Body of pancreas (tissue), 4 donors: ENCODE measurements at regions not wholly inside any gene's neighbourhood (a gene's known extent, or its start where the extent isn't known, plus 50 kb on each side); places are given as distances from the start of the nearest gene placed in this dataset.

Experiments
- ATAC-seq: fragments of 150-250 bp; one replicate; pipeline ENCODE4 v1.9.1; 2016
- DNase-seq, 4 donors: peaks; one replicate each; pipeline ENCODE4 v3.0.0-alpha.2; 2019
- H3K27ac ChIP-seq, 4 donors: fragments of 200-600 bp; sonication (generic); 1 replicate in 3 of 4; 2 replicates in 1 of 4; pipeline versions ENCODE4 v1.5.1 to v1.6.1; 2016 to 2019; ENCODE audit warnings: mild to moderate bottlenecking in 1 of 4, mixed read lengths in 1 of 4, moderate library complexity in 1 of 4
- H3K27me3 ChIP-seq, 2 donors: fragments of 200-600 bp; sonication (generic); one replicate each; pipeline ENCODE4 v1.6.0; 2016; ENCODE audit warnings: mild to moderate bottlenecking in 1 of 2
- H3K36me3 ChIP-seq, 2 donors: fragments of 200-600 bp; sonication (generic); replicated peaks in 1 of 2; 2 replicates each; pipeline ENCODE4 v1.5.1; 2016; ENCODE audit warnings: low read depth in 2 of 2; ENCODE audit not compliant: insufficient read depth in 1 of 2
- H3K4me1 ChIP-seq: fragments of 200-600 bp; sonication (generic); one replicate; pipeline ENCODE4 v1.6.0; 2016
- H3K4me3 ChIP-seq, 2 donors: fragments of 200-600 bp; sonication (generic); 1 replicate in 1 of 2; 2 replicates in 1 of 2; pipeline ENCODE4 v1.5.1; 2016 to 2019
- H3K9me3 ChIP-seq, 3 donors: fragments of 200-600 bp; sonication (generic); 1 replicate in 2 of 3; 2 replicates in 1 of 3; pipeline ENCODE4 v1.5.1; 2016
- POLR2A ChIP-seq, 3 donors: fragments of 450-650 bp; IDR thresholded peaks; one replicate each; pipeline ENCODE4 v1.6.1; 2016; ENCODE audit warnings: antibody characterized with exemption in 3 of 3, mild to moderate bottlenecking in 2 of 3
- WGBS, 2 donors: methylation state at CpG; one replicate each; pipeline ENCODE4 v1.1.5; 2017; 5-methylcytosine and 5-hydroxymethylcytosine counted together
- intact Hi-C: fragments of 100-400 bp; cut with DNase I; formaldehyde crosslinking; loops from one replicate; pipeline ENCODE4 v1.15.1; 2023
- TF ChIP-seq, protein P1 (sequence below), 7 experiments: fragments of 450-650 bp in 4 of 7; fragments of 200-600 bp in 3 of 7; sonication (generic) in 3 of 7; IDR thresholded peaks; one replicate each; pipeline ENCODE4 v1.5.1; 2016 to 2019; ENCODE audit warnings: antibody characterized with exemption in 7 of 7

- WGBS, 2 donors: 83 to 86% methylated on average over 4 of the region's 4 CpGs
- no peak overlapping the region for H3K4me3 ChIP-seq
- intact Hi-C loops: no loop called here
- H3K4me1 ChIP-seq: peaks cover 1% of the 10 kb centered on the region
- H3K27ac ChIP-seq: no peak overlapping the region
- no peak for DNase-seq
- H3K36me3 ChIP-seq: no peaks in the 10 kb centered on the region
- ATAC-seq: no peak
- H3K27me3 ChIP-seq: no peaks in the 10 kb centered on the region
- TF ChIP-seq POLR2A (IDR thresholded peaks at IDR 0.05): no peak
- TF ChIP-seq, protein P1, sequence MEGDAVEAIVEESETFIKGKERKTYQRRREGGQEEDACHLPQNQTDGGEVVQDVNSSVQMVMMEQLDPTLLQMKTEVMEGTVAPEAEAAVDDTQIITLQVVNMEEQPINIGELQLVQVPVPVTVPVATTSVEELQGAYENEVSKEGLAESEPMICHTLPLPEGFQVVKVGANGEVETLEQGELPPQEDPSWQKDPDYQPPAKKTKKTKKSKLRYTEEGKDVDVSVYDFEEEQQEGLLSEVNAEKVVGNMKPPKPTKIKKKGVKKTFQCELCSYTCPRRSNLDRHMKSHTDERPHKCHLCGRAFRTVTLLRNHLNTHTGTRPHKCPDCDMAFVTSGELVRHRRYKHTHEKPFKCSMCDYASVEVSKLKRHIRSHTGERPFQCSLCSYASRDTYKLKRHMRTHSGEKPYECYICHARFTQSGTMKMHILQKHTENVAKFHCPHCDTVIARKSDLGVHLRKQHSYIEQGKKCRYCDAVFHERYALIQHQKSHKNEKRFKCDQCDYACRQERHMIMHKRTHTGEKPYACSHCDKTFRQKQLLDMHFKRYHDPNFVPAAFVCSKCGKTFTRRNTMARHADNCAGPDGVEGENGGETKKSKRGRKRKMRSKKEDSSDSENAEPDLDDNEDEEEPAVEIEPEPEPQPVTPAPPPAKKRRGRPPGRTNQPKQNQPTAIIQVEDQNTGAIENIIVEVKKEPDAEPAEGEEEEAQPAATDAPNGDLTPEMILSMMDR (IDR thresholded peaks at IDR 0.05): no peak
- H3K9me3 ChIP-seq: no peaks in the 10 kb centered on the region
These were observed 320.0 kb downstream of the ENC1 start for GRCh38 chr5:74320526-74320925.

- H3K36me3 ChIP-seq: no peaks in the 10 kb centered on the region
These were observed 321.5 kb downstream of the ENC1 start for GRCh38 chr5:74319076-74319475.

GRCh38 chr5:74316064-74316603, 324.4 kb downstream of the ENC1 start:
- H3K4me3 ChIP-seq: no peak overlapping the region
- no peaks in the 10 kb centered on the region for H3K27me3 ChIP-seq
- peak overlapping the region in 3 of 4 donors; percentile 4 to 68 (median 29) for H3K27ac ChIP-seq
- H3K36me3 ChIP-seq: no peaks in the 10 kb centered on the region
- no peaks in the 10 kb centered on the region for H3K4me1 ChIP-seq
- intact Hi-C loops: no loop called here
- ATAC-seq (peak; percentile 88), DNase-seq (peak; percentile 33 to 68 (median 48))
- TF ChIP-seq, protein P1 (IDR thresholded peaks at IDR 0.05): no peak
- TF ChIP-seq POLR2A (IDR thresholded peaks at IDR 0.05): no peak
- no peaks in the 10 kb centered on the region for H3K9me3 ChIP-seq
- WGBS, 2 donors: 63 to 67% methylated on average over 3 of the region's 3 CpGs

More at GRCh38 chr5:74319076-74319475, 321.5 kb downstream of the ENC1 start:
- intact Hi-C loops: no loop called here
- Histone ChIP-seq H3K4me3 (no peak overlapping the region), H3K27me3 (no peaks in the 10 kb centered on the region), H3K9me3 (no peaks in the 10 kb centered on the region), H3K4me1 (no peaks in the 10 kb centered on the region), H3K27ac (no peak overlapping the region)
- DNase-seq: no peak
- no peak for ATAC-seq
- WGBS, 2 donors: 83 to 93% methylated on average over 3 of the region's 3 CpGs
- TF ChIP-seq POLR2A (IDR thresholded peaks at IDR 0.05): no peak
- TF ChIP-seq, protein P1 (IDR thresholded peaks at IDR 0.05): no peak

DNA sequence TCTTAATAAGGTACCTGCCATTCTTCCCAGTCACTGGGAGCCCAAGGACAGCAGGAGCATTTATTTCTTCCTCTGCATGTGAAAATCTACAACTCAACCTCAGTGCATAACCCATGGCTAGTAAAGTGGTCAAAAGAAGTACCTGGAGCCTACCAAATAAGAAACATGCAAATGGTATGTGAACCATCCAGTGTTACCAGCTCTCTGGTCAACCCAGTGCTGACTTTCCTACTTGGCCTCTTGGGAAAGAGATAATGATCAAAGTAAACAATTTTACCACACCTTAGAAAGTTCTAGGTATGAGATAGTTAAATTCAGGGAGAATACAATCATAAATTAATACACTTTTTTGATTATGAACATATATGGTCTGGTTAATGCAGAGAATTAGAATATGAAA, 325.6 kb downstream of the ENC1 start:
- ATAC-seq (no peak), DNase-seq (no peak)
- Histone ChIP-seq H3K4me3 (no peak overlapping the region), H3K36me3 (no peaks in the 10 kb centered on the region), H3K4me1 (no peaks in the 10 kb centered on the region), H3K27me3 (no peaks in the 10 kb centered on the region), H3K9me3 (no peaks in the 10 kb centered on the region), H3K27ac (peak overlapping the region in 1 of 4 donors; percentile 68)
- intact Hi-C loops: no loop called here
- no peak for TF ChIP-seq POLR2A (IDR thresholded peaks at IDR 0.05)

DNA sequence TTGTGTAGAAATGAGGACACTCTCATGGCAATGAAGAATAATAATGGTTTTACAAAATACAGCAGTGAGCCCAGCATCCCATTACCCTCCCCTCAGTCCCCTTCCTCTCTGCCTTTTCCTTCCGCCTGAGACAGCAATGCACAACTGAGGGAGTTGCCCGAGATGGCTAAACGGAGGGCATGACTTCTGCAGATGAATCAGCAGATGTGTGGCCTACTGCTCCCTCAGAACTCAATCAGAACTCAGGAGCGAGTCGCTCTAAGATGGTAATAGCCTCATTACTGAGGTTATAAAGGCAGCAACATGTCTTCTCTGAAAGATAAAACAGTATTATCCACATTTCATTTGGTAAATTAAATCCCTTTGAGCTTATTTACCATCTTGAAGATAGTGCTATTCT, 326.6 kb downstream of the ENC1 start:
- H3K27ac ChIP-seq: no peak overlapping the region
- 95% methylated on average over 5 of the region's 5 CpGs for WGBS, 2 donors
- TF ChIP-seq, protein P1 (IDR thresholded peaks at IDR 0.05): no peak
- TF ChIP-seq POLR2A (IDR thresholded peaks at IDR 0.05): no peak
- intact Hi-C loops: no loop called here
- DNase-seq (no peak), ATAC-seq (no peak)
- H3K27me3 ChIP-seq: no peaks in the 10 kb centered on the region
- no peak overlapping the region for H3K4me3 ChIP-seq
- no peaks in the 10 kb centered on the region for H3K9me3 ChIP-seq
- H3K4me1 ChIP-seq: no peaks in the 10 kb centered on the region
- H3K36me3 ChIP-seq: no peaks in the 10 kb centered on the region
